ENCODE measurements at regions not wholly inside any gene's neighbourhood (a gene's known extent, or its start where the extent isn't known, plus 50 kb on each side); places are given as distances from the start of the nearest gene placed in this dataset.
"Not testable (repeated sequence)": the region's sequence is repeated elsewhere in the genome, so short reads cannot be mapped to it uniquely, and the experiment has no call there.

- Histone ChIP-seq H4K20me1 (ENCODE audit: insufficient read depth, low read depth, low read length) (no peaks in the 10 kb centered on the region), H2AFZ (ENCODE audit: low read length) (no peak overlapping the region), H3K27ac (ENCODE audit: low read length) (no peak overlapping the region), H3K9me2 (replicated peaks; ENCODE audit: insufficient read depth, low read length) (0 out of 2 replicates have a peak, but pooled peaks cover 2% of the 10 kb centered on the region), H3K36me3 (ENCODE audit: insufficient read depth, low read length) (no peaks in the 10 kb centered on the region), H3K4me2 (ENCODE audit: low read depth, low read length, poor library complexity, severe bottlenecking) (no peak overlapping the region), H3K9me3 (ENCODE audit: low read length) (peaks cover 4% of the 10 kb centered on the region; the same call in 1 of the 2 replicates), H3K27me3 (ENCODE audit: low read length) (no peaks in the 10 kb centered on the region), H3K4me1 (ENCODE audit: low read length) (no peaks in the 10 kb centered on the region), H3K4me3 (ENCODE audit: low read length) (no peak overlapping the region), H3K9ac (ENCODE audit: low read length) (no peak overlapping the region), H3K79me2 (ENCODE audit: low read length) (no peaks in the 10 kb centered on the region)
- no peak for DNase-seq
Observed at GRCh38 chr16:13376174-13376573, 474.8 kb downstream of the SHISA9 start.

- no peaks in the 10 kb centered on the region for H3K4me1 ChIP-seq (ENCODE audit: low read length)
- no peak overlapping the region for H3K9ac ChIP-seq (ENCODE audit: low read length)
- no peaks in the 10 kb centered on the region for H3K27me3 ChIP-seq (ENCODE audit: low read length)
- no peaks in the 10 kb centered on the region for H3K9me2 ChIP-seq (replicated peaks; ENCODE audit: insufficient read depth, low read length)
- H3K4me3 ChIP-seq (ENCODE audit: low read length), result no peak overlapping the region
- no peak overlapping the region for H3K27ac ChIP-seq (ENCODE audit: low read length)
- no peak overlapping the region for H2AFZ ChIP-seq (ENCODE audit: low read length)
- H3K36me3 ChIP-seq (ENCODE audit: insufficient read depth, low read length), result no peaks in the 10 kb centered on the region
- DNase-seq, result no peak
- no peaks in the 10 kb centered on the region for H4K20me1 ChIP-seq (ENCODE audit: insufficient read depth, low read depth, low read length)
- peaks cover 4% of the 10 kb centered on the region; the same call in 1 of the 2 replicates for H3K9me3 ChIP-seq (ENCODE audit: low read length)
- H3K79me2 ChIP-seq (ENCODE audit: low read length), result no peaks in the 10 kb centered on the region
- H3K4me2 ChIP-seq (ENCODE audit: low read depth, low read length, poor library complexity, severe bottlenecking), result no peak overlapping the region
Observed at GRCh38 chr16:13377143-13377542, 475.7 kb downstream of the SHISA9 start.

- Histone ChIP-seq H3K9me2 (replicated peaks; ENCODE audit: insufficient read depth, low read length) (no peaks in the 10 kb centered on the region), H3K4me1 (ENCODE audit: low read length) (no peaks in the 10 kb centered on the region), H3K4me3 (ENCODE audit: low read length) (no peak overlapping the region), H3K27me3 (ENCODE audit: low read length) (no peaks in the 10 kb centered on the region), H3K9me3 (ENCODE audit: low read length) (peaks cover 4% of the 10 kb centered on the region; the same call in 1 of the 2 replicates), H3K4me2 (ENCODE audit: low read depth, low read length, poor library complexity, severe bottlenecking) (no peak overlapping the region), H3K27ac (ENCODE audit: low read length) (no peak overlapping the region), H2AFZ (ENCODE audit: low read length) (no peak overlapping the region), H3K9ac (ENCODE audit: low read length) (no peak overlapping the region), H4K20me1 (ENCODE audit: insufficient read depth, low read depth, low read length) (no peaks in the 10 kb centered on the region), H3K79me2 (ENCODE audit: low read length) (no peaks in the 10 kb centered on the region), H3K36me3 (ENCODE audit: insufficient read depth, low read length) (no peaks in the 10 kb centered on the region)
- no peak for DNase-seq
Observed at GRCh38 chr16:13378151-13378550, 476.8 kb downstream of the SHISA9 start.

- Histone ChIP-seq H3K4me1 (ENCODE audit: low read length) (no peaks in the 10 kb centered on the region), H3K27ac (ENCODE audit: low read length) (no peak overlapping the region), H3K4me3 (ENCODE audit: low read length) (no peak overlapping the region), H3K4me2 (ENCODE audit: low read depth, low read length, poor library complexity, severe bottlenecking) (no peak overlapping the region), H3K9me3 (ENCODE audit: low read length) (peaks cover 8% of the 10 kb centered on the region; the same call in 1 of the 2 replicates), H3K79me2 (ENCODE audit: low read length) (no peaks in the 10 kb centered on the region), H3K9me2 (replicated peaks; ENCODE audit: insufficient read depth, low read length) (no peaks in the 10 kb centered on the region), H4K20me1 (ENCODE audit: insufficient read depth, low read depth, low read length) (no peaks in the 10 kb centered on the region), H2AFZ (ENCODE audit: low read length) (no peak overlapping the region), H3K27me3 (ENCODE audit: low read length) (no peaks in the 10 kb centered on the region), H3K36me3 (ENCODE audit: insufficient read depth, low read length) (no peaks in the 10 kb centered on the region), H3K9ac (ENCODE audit: low read length) (no peak overlapping the region)
- DNase-seq, result no peak
Observed at GRCh38 chr16:13379266-13379665, 477.9 kb downstream of the SHISA9 start.

- not testable (repeated sequence) for H3K27ac ChIP-seq (ENCODE audit: low read length); H3K79me2 ChIP-seq (ENCODE audit: low read length); H2AFZ ChIP-seq (ENCODE audit: low read length); H3K9ac ChIP-seq (ENCODE audit: low read length); H3K4me2 ChIP-seq (ENCODE audit: low read depth, low read length, poor library complexity, severe bottlenecking); H3K27me3 ChIP-seq (ENCODE audit: low read length); H3K36me3 ChIP-seq (ENCODE audit: insufficient read depth, low read length); DNase-seq; H3K9me2 ChIP-seq (replicated peaks; ENCODE audit: insufficient read depth, low read length); H4K20me1 ChIP-seq (ENCODE audit: insufficient read depth, low read depth, low read length); H3K4me3 ChIP-seq (ENCODE audit: low read length)
- peaks cover 12% of the 10 kb centered on the region for H3K4me1 ChIP-seq (ENCODE audit: low read length)
- peaks cover 26% of the 10 kb centered on the region for H3K9me3 ChIP-seq (ENCODE audit: low read length)
Observed at GRCh38 chr16:13385156-13386040, 484.0 kb downstream of the SHISA9 start.

- Histone ChIP-seq H3K4me1 (ENCODE audit: low read length) (peaks cover 25% of the 10 kb centered on the region), H3K9me3 (ENCODE audit: low read length) (peaks cover 15% of the 10 kb centered on the region), H3K36me3 (ENCODE audit: insufficient read depth, low read length) (no peaks in the 10 kb centered on the region), H3K27me3 (ENCODE audit: low read length) (no peaks in the 10 kb centered on the region), H3K79me2 (ENCODE audit: low read length) (no peaks in the 10 kb centered on the region), H3K9ac (ENCODE audit: low read length) (peak overlapping the region; percentile 47), H2AFZ (ENCODE audit: low read length) (no peak overlapping the region), H4K20me1 (ENCODE audit: insufficient read depth, low read depth, low read length) (no peaks in the 10 kb centered on the region), H3K4me2 (ENCODE audit: low read depth, low read length, poor library complexity, severe bottlenecking) (peak overlapping the region; percentile 32), H3K9me2 (replicated peaks; ENCODE audit: insufficient read depth, low read length) (no peaks in the 10 kb centered on the region), H3K4me3 (ENCODE audit: low read length) (no peak overlapping the region), H3K27ac (ENCODE audit: low read length) (peak overlapping the region; percentile 90)
- peak; percentile 41 for DNase-seq
Observed at GRCh38 chr16:13390093-13390985, 488.9 kb downstream of the SHISA9 start.

- Histone ChIP-seq H4K20me1 (ENCODE audit: insufficient read depth, low read depth, low read length) (no peaks in the 10 kb centered on the region), H2AFZ (ENCODE audit: low read length) (no peak overlapping the region), H3K4me1 (ENCODE audit: low read length) (peaks cover 25% of the 10 kb centered on the region), H3K9me3 (ENCODE audit: low read length) (peaks cover 10% of the 10 kb centered on the region), H3K36me3 (ENCODE audit: insufficient read depth, low read length) (no peaks in the 10 kb centered on the region), H3K27me3 (ENCODE audit: low read length) (no peaks in the 10 kb centered on the region), H3K9me2 (replicated peaks; ENCODE audit: insufficient read depth, low read length) (no peaks in the 10 kb centered on the region), H3K4me3 (ENCODE audit: low read length) (no peak overlapping the region), H3K79me2 (ENCODE audit: low read length) (no peaks in the 10 kb centered on the region), H3K27ac (ENCODE audit: low read length) (peak overlapping the region; percentile 90), H3K4me2 (ENCODE audit: low read depth, low read length, poor library complexity, severe bottlenecking) (peak overlapping the region; percentile 32), H3K9ac (ENCODE audit: low read length) (peak overlapping the region; percentile 47; the same call in 1 of the 2 replicates)
- DNase-seq, result no peak
Observed at GRCh38 chr16:13390986-13391305, 489.5 kb downstream of the SHISA9 start.

GRCh38 chr16:13391337-13391736 lies 489.9 kb downstream of the SHISA9 start:
- no peak for DNase-seq
- Histone ChIP-seq H2AFZ (ENCODE audit: low read length) (no peak overlapping the region), H3K4me2 (ENCODE audit: low read depth, low read length, poor library complexity, severe bottlenecking) (no peak overlapping the region)

More at GRCh38 chr16:13391337-13391736, 489.9 kb downstream of the SHISA9 start:
- H3K9ac ChIP-seq (ENCODE audit: low read length), result no peak overlapping the region
- H3K79me2 ChIP-seq (ENCODE audit: low read length), result no peaks in the 10 kb centered on the region
- peak overlapping the region; percentile 90 for H3K27ac ChIP-seq (ENCODE audit: low read length)
- peaks cover 25% of the 10 kb centered on the region for H3K4me1 ChIP-seq (ENCODE audit: low read length)
- H3K4me3 ChIP-seq (ENCODE audit: low read length), result no peak overlapping the region
- no peaks in the 10 kb centered on the region for H3K36me3 ChIP-seq (ENCODE audit: insufficient read depth, low read length)
- no peaks in the 10 kb centered on the region for H3K9me2 ChIP-seq (replicated peaks; ENCODE audit: insufficient read depth, low read length)
- no peaks in the 10 kb centered on the region for H4K20me1 ChIP-seq (ENCODE audit: insufficient read depth, low read depth, low read length)
- H3K9me3 ChIP-seq (ENCODE audit: low read length), result peaks cover 7% of the 10 kb centered on the region
- H3K27me3 ChIP-seq (ENCODE audit: low read length), result no peaks in the 10 kb centered on the region
